ENCODE measurements at regions not wholly inside any gene's neighbourhood (a gene's known extent, or its start where the extent isn't known, plus 50 kb on each side); places are given as distances from the start of the nearest gene placed in this dataset.

- no peaks in the 10 kb centered on the region for H3K9me3 ChIP-seq (ENCODE audit: severe bottlenecking)
- H3K36me3 ChIP-seq (ENCODE audit: low read depth), result no peaks in the 10 kb centered on the region
- H3K4me1 ChIP-seq (ENCODE audit: insufficient read depth, poor library complexity, severe bottlenecking), result no peaks in the 10 kb centered on the region
- H3K27me3 ChIP-seq (ENCODE audit: insufficient read depth, poor library complexity, severe bottlenecking), result no peaks in the 10 kb centered on the region
- no peak overlapping the region for H3K27ac ChIP-seq (ENCODE audit: poor library complexity, severe bottlenecking)
- H3K4me3 ChIP-seq (ENCODE audit: severe bottlenecking), result no peak overlapping the region
- no peak for ATAC-seq (ENCODE audit: low read depth)
- no peak for TF ChIP-seq CTCF (IDR thresholded peaks at IDR 0.05; ENCODE audit: poor library complexity, severe bottlenecking)
- no peak for DNase-seq (ENCODE audit: low spot score)
Observed at GRCh38 chr21:23876925-23877558, 1730.2 kb downstream of the MRPL39 start.

- TF ChIP-seq CTCF (IDR thresholded peaks at IDR 0.05; ENCODE audit: poor library complexity, severe bottlenecking), result no peak
- H3K4me1 ChIP-seq (ENCODE audit: insufficient read depth, poor library complexity, severe bottlenecking), result no peaks in the 10 kb centered on the region
- no peaks in the 10 kb centered on the region for H3K27me3 ChIP-seq (ENCODE audit: insufficient read depth, poor library complexity, severe bottlenecking)
- DNase-seq (ENCODE audit: low spot score) (no peak), ATAC-seq (ENCODE audit: low read depth) (no peak)
- H3K4me3 ChIP-seq (ENCODE audit: severe bottlenecking), result no peak overlapping the region
- no peak overlapping the region for H3K27ac ChIP-seq (ENCODE audit: poor library complexity, severe bottlenecking)
- H3K9me3 ChIP-seq (ENCODE audit: severe bottlenecking), result no peaks in the 10 kb centered on the region
- H3K36me3 ChIP-seq (ENCODE audit: low read depth), result no peaks in the 10 kb centered on the region
Observed at GRCh38 chr21:23874271-23874670, 1733.0 kb downstream of the MRPL39 start.

GRCh38 chr21:23861911-23862504 lies 1745.3 kb downstream of the MRPL39 start:
- Histone ChIP-seq H3K27me3 (ENCODE audit: insufficient read depth, poor library complexity, severe bottlenecking) (peaks cover 2% of the 10 kb centered on the region), H3K9me3 (ENCODE audit: severe bottlenecking) (no peaks in the 10 kb centered on the region), H3K36me3 (ENCODE audit: low read depth) (no peaks in the 10 kb centered on the region), H3K27ac (ENCODE audit: poor library complexity, severe bottlenecking) (no peak overlapping the region), H3K4me3 (ENCODE audit: severe bottlenecking) (no peak overlapping the region), H3K4me1 (ENCODE audit: insufficient read depth, poor library complexity, severe bottlenecking) (no peaks in the 10 kb centered on the region)
- TF ChIP-seq CTCF (IDR thresholded peaks at IDR 0.05; ENCODE audit: poor library complexity, severe bottlenecking), result no peak
- ATAC-seq (ENCODE audit: low read depth) (no peak), DNase-seq (ENCODE audit: low spot score) (no peak)

GRCh38 chr21:23858878-23859277 lies 1748.4 kb downstream of the MRPL39 start:
- H3K27ac ChIP-seq (ENCODE audit: poor library complexity, severe bottlenecking), result no peak overlapping the region
- H3K4me3 ChIP-seq (ENCODE audit: severe bottlenecking), result no peak overlapping the region
- TF ChIP-seq CTCF (IDR thresholded peaks at IDR 0.05; ENCODE audit: poor library complexity, severe bottlenecking), result no peak
- ATAC-seq (ENCODE audit: low read depth), result no peak
- no peaks in the 10 kb centered on the region for H3K9me3 ChIP-seq (ENCODE audit: severe bottlenecking)
- no peaks in the 10 kb centered on the region for H3K36me3 ChIP-seq (ENCODE audit: low read depth)
- H3K27me3 ChIP-seq (ENCODE audit: insufficient read depth, poor library complexity, severe bottlenecking), result peaks cover 5% of the 10 kb centered on the region
- no peaks in the 10 kb centered on the region for H3K4me1 ChIP-seq (ENCODE audit: insufficient read depth, poor library complexity, severe bottlenecking)
- DNase-seq (ENCODE audit: low spot score), result no peak

GRCh38 chr21:23853796-23854379 lies 1753.4 kb downstream of the MRPL39 start:
- peak; percentile 68; the same call in 2 of the 3 replicates for ATAC-seq (ENCODE audit: low read depth)
- H3K4me3 ChIP-seq (ENCODE audit: severe bottlenecking), result no peak overlapping the region
- no peaks in the 10 kb centered on the region for H3K4me1 ChIP-seq (ENCODE audit: insufficient read depth, poor library complexity, severe bottlenecking)
- H3K36me3 ChIP-seq (ENCODE audit: low read depth), result no peaks in the 10 kb centered on the region
- no peak for DNase-seq (ENCODE audit: low spot score)
- H3K27ac ChIP-seq (ENCODE audit: poor library complexity, severe bottlenecking), result no peak overlapping the region
- TF ChIP-seq CTCF (IDR thresholded peaks at IDR 0.05; ENCODE audit: poor library complexity, severe bottlenecking), result peak; percentile 53
- H3K9me3 ChIP-seq (ENCODE audit: severe bottlenecking), result no peaks in the 10 kb centered on the region
- peaks cover 7% of the 10 kb centered on the region for H3K27me3 ChIP-seq (ENCODE audit: insufficient read depth, poor library complexity, severe bottlenecking)

All from RWPE2 (cell line).